Skin of body (tissue), 1 donor: ENCODE measurements at regions not wholly inside any gene's neighbourhood (a gene's known extent, or its start where the extent isn't known, plus 50 kb on each side); places are given as distances from the start of the nearest gene placed in this dataset.
A peak's percentile ranks its signal among the peaks of the same experiment; 100 is the strongest.
"Not testable (repeated sequence)": the region's sequence is repeated elsewhere in the genome, so short reads cannot be mapped to it uniquely, and the experiment has no call there.

ENCODE experiments used
- DNase-seq: peaks from one replicate; lab custom pipeline; 2025; lab: John Stamatoyannopoulos, UW

GRCh38 chr4:60296386-60296785, 903.7 kb upstream of the ADGRL3 start:
- DNase-seq = no peak

- no peak for DNase-seq
Measured at GRCh38 chr4:60313611-60314178, 886.4 kb upstream of the ADGRL3 start.

- DNase-seq = no peak
Measured at GRCh38 chr4:60314416-60314815, 885.7 kb upstream of the ADGRL3 start.

- DNase-seq = no peak
Measured at GRCh38 chr4:60315586-60315985, 884.5 kb upstream of the ADGRL3 start.

- no peak for DNase-seq
Measured at GRCh38 chr4:60326735-60327134, 873.4 kb upstream of the ADGRL3 start.

- DNase-seq = no peak
Measured at GRCh38 chr4:60327651-60328050, 872.5 kb upstream of the ADGRL3 start.

- peak; percentile 29 for DNase-seq
Measured at GRCh38 chr4:60344908-60345307, 855.2 kb upstream of the ADGRL3 start.

GRCh38 chr4:60345392-60345791, 854.7 kb upstream of the ADGRL3 start:
- no peak for DNase-seq

GRCh38 chr4:60359746-60360367, 840.3 kb upstream of the ADGRL3 start:
- DNase-seq = no peak

- DNase-seq = no peak
Measured at GRCh38 chr4:60365176-60365575, 835.0 kb upstream of the ADGRL3 start.

- no peak for DNase-seq
Measured at GRCh38 chr4:60366661-60367060, 833.5 kb upstream of the ADGRL3 start.

GRCh38 chr4:60368986-60369385, 831.1 kb upstream of the ADGRL3 start:
- DNase-seq = no peak

- DNase-seq = no peak
Measured at GRCh38 chr4:60378010-60378409, 822.1 kb upstream of the ADGRL3 start.

GRCh38 chr4:60384516-60384915, 815.6 kb upstream of the ADGRL3 start:
- no peak for DNase-seq

- DNase-seq = no peak
Measured at GRCh38 chr4:60389633-60390032, 810.5 kb upstream of the ADGRL3 start.

- peak; percentile 18 for DNase-seq
Measured at GRCh38 chr4:60396341-60397049, 803.6 kb upstream of the ADGRL3 start.

GRCh38 chr4:60400593-60400992, 799.5 kb upstream of the ADGRL3 start:
- no peak for DNase-seq

- no peak for DNase-seq
Measured at GRCh38 chr4:60404027-60404426, 796.1 kb upstream of the ADGRL3 start.

GRCh38 chr4:60422439-60422838, 777.7 kb upstream of the ADGRL3 start:
- no peak for DNase-seq

GRCh38 chr4:60423573-60424184, 776.4 kb upstream of the ADGRL3 start:
- not testable (repeated sequence) for DNase-seq

- no peak for DNase-seq
Measured at GRCh38 chr4:60432911-60433310, 767.2 kb upstream of the ADGRL3 start.

GRCh38 chr4:60443068-60443467, 757.1 kb upstream of the ADGRL3 start:
- DNase-seq = no peak

GRCh38 chr4:60443796-60444195, 756.3 kb upstream of the ADGRL3 start:
- no peak for DNase-seq
